Keratinocyte (primary cell): ENCODE measurements at regions not wholly inside any gene's neighbourhood (a gene's known extent, or its start where the extent isn't known, plus 50 kb on each side); places are given as distances from the start of the nearest gene placed in this dataset.

Experiments
- DNase-seq: peaks from one replicate; pipeline ENCODE4 v3.0.0-alpha.2; 2011; ENCODE audit warnings: low read depth, missing footprints, low spot score
- FAIRE-seq: peaks from 2 replicates; lab custom pipeline; 2011; peaks lifted over from hg19 to GRCh38; lab: Jason Lieb, UNC
- H2AFZ ChIP-seq: 2 replicates; pipeline ENCODE4 v1.6.0; 2012; ENCODE audit warnings: low read length, control low read depth, inconsistent platforms; ENCODE audit not compliant: control insufficient read depth
- H3K27ac ChIP-seq: 2 replicates; pipeline ENCODE4 v1.5.1; 2011; ENCODE audit warnings: low read length; ENCODE audit not compliant: control insufficient read depth, insufficient read depth
- H3K27me3 ChIP-seq: 3 replicates; pipeline ENCODE4 v1.6.0; 2011; ENCODE audit warnings: low read length; ENCODE audit not compliant: control insufficient read depth, insufficient read depth; ENCODE audit errors: extremely low read depth
- H3K36me3 ChIP-seq, 2 experiments: 2 replicates in 1 of 2; 3 replicates in 1 of 2; pipeline ENCODE4 v1.5.1; 2011; ENCODE audit warnings: low read length in 2 of 2, mild to moderate bottlenecking in 1 of 2; ENCODE audit not compliant: control insufficient read depth in 2 of 2, insufficient read depth in 2 of 2; ENCODE audit errors: extremely low read depth in 1 of 2
- H3K4me1 ChIP-seq: 3 replicates; pipeline ENCODE4 v1.5.1; 2011; ENCODE audit warnings: low read length; ENCODE audit not compliant: control insufficient read depth, insufficient read depth; ENCODE audit errors: extremely low read depth
- H3K4me2 ChIP-seq: 3 replicates; pipeline ENCODE4 v1.6.0; 2011; ENCODE audit warnings: low read depth, low read length; ENCODE audit not compliant: control insufficient read depth, insufficient read depth; ENCODE audit errors: extremely low read depth
- H3K4me3 ChIP-seq, 3 experiments: fragments of 200-600 bp in 1 of 3; sonication (generic) in 1 of 3; 2 replicates in 2 of 3; 3 replicates in 1 of 3; pipeline ENCODE4 v1.5.1; 2011 to 2016; ENCODE audit warnings: low read length in 3 of 3, mild to moderate bottlenecking in 3 of 3, control low read depth in 2 of 3, inconsistent platforms in 1 of 3, low read depth in 1 of 3, mixed read lengths in 1 of 3, mixed run types in 1 of 3, moderate library complexity in 1 of 3; ENCODE audit not compliant: control insufficient read depth in 2 of 3, insufficient read depth in 2 of 3; ENCODE audit errors: extremely low read depth in 1 of 3
- H3K79me2 ChIP-seq: 2 replicates; pipeline ENCODE4 v1.6.0; 2012; ENCODE audit warnings: low read length; ENCODE audit not compliant: control insufficient read depth, insufficient read depth
- H3K9ac ChIP-seq: 3 replicates; pipeline ENCODE4 v1.6.0; 2011; ENCODE audit warnings: low read length; ENCODE audit not compliant: control insufficient read depth, insufficient read depth; ENCODE audit errors: extremely low read depth
- H3K9me1 ChIP-seq: 3 replicates; pipeline ENCODE4 v1.6.0; 2011; ENCODE audit warnings: low read length; ENCODE audit not compliant: control insufficient read depth, insufficient read depth; ENCODE audit errors: extremely low read depth
- H3K9me3 ChIP-seq: 2 replicates; pipeline ENCODE4 v1.5.1; 2012; ENCODE audit warnings: low read depth, low read length; ENCODE audit not compliant: control insufficient read depth
- H4K20me1 ChIP-seq: 3 replicates; pipeline ENCODE4 v1.6.0; 2011; ENCODE audit warnings: low read length; ENCODE audit not compliant: control insufficient read depth, insufficient read depth; ENCODE audit errors: extremely low read depth
- CTCF ChIP-seq, 3 experiments: IDR thresholded peaks in 1 of 3; conservative IDR thresholded peaks in 1 of 3; optimal IDR thresholded peaks in 1 of 3; 2 replicates in 2 of 3; 3 replicates in 1 of 3; pipeline versions ENCODE3 to v1.5.1; 2011; ENCODE audit warnings: low read length in 3 of 3, mild to moderate bottlenecking in 3 of 3, moderate library complexity in 2 of 3, control low read depth in 1 of 3, inconsistent platforms in 1 of 3; ENCODE audit not compliant: insufficient read depth in 2 of 3; ENCODE audit errors: extremely low read depth in 1 of 3
- EZH2 ChIP-seq: IDR thresholded peaks from one replicate; pipeline ENCODE4 v1.6.1; 2012; ENCODE audit warnings: inconsistent platforms, mild to moderate bottlenecking, low read length, moderate library complexity
- dilution Hi-C: fragments of 300-500 bp; cut with MboI; formaldehyde crosslinking; loops from one replicate; pipeline ENCODE4 v1.7.0; 2020; ENCODE audit warnings: low sequenced_read_pairs; ENCODE audit not compliant: extremely low pct_ligation_motif_present

- Histone ChIP-seq H3K27ac (no peak overlapping the region), H3K4me2 (no peak overlapping the region), H3K4me1 (peaks cover 37% of the 10 kb centered on the region), H4K20me1 (no peaks in the 10 kb centered on the region), H3K9me3 (no peaks in the 10 kb centered on the region), H3K4me3 (no peak overlapping the region), H3K9me1 (no peaks in the 10 kb centered on the region), H3K36me3 (no peaks in the 10 kb centered on the region), H3K27me3 (no peaks in the 10 kb centered on the region), H3K9ac (no peak overlapping the region), H3K79me2 (no peaks in the 10 kb centered on the region), H2AFZ (no peak overlapping the region)
- FAIRE-seq (no peak), DNase-seq (no peak)
- TF ChIP-seq CTCF (optimal IDR thresholded peaks at IDR 0.05 in 1 of 3, IDR thresholded peaks at IDR 0.05 in 1 of 3, conservative IDR thresholded peaks at IDR 0.05 in 1 of 3; ENCODE audit: extremely low read depth in 1 of 3, insufficient read depth in 2 of 3, low read length in 3 of 3), result no peak
- TF ChIP-seq EZH2, result no peak
- dilution Hi-C loops, result no loop called here
Observed at GRCh38 chr3:126264952-126265351, 84.6 kb upstream of the ALDH1L1 start.

- Histone ChIP-seq H4K20me1 (no peaks in the 10 kb centered on the region), H3K4me1 (peaks cover 35% of the 10 kb centered on the region), H3K4me3 (no peak overlapping the region), H3K4me2 (no peak overlapping the region), H3K27me3 (no peaks in the 10 kb centered on the region), H3K9me3 (no peaks in the 10 kb centered on the region), H3K36me3 (no peaks in the 10 kb centered on the region), H3K9ac (no peak overlapping the region), H3K79me2 (no peaks in the 10 kb centered on the region), H2AFZ (no peak overlapping the region), H3K27ac (no peak overlapping the region), H3K9me1 (no peaks in the 10 kb centered on the region)
- FAIRE-seq (no peak), DNase-seq (no peak)
- dilution Hi-C loops, result no loop called here
- no peak for TF ChIP-seq EZH2
Observed at GRCh38 chr3:126264381-126264780, 84.0 kb upstream of the ALDH1L1 start.

- no peak for FAIRE-seq
- dilution Hi-C loops, result no loop called here
Observed at GRCh38 chr3:126263971-126264370, 83.6 kb upstream of the ALDH1L1 start.

More at GRCh38 chr3:126263971-126264370, 83.6 kb upstream of the ALDH1L1 start:
- Histone ChIP-seq H3K79me2 (no peaks in the 10 kb centered on the region), H3K36me3 (no peaks in the 10 kb centered on the region), H4K20me1 (no peaks in the 10 kb centered on the region), H3K27ac (no peak overlapping the region), H3K27me3 (no peaks in the 10 kb centered on the region), H3K4me1 (peaks cover 34% of the 10 kb centered on the region), H3K9me3 (no peaks in the 10 kb centered on the region), H3K9me1 (no peaks in the 10 kb centered on the region), H3K4me3 (no peak overlapping the region), H3K9ac (no peak overlapping the region), H3K4me2 (no peak overlapping the region), H2AFZ (no peak overlapping the region)
- TF ChIP-seq EZH2, result no peak
- TF ChIP-seq CTCF (optimal IDR thresholded peaks at IDR 0.05 in 1 of 3, IDR thresholded peaks at IDR 0.05 in 1 of 3, conservative IDR thresholded peaks at IDR 0.05 in 1 of 3; ENCODE audit: extremely low read depth in 1 of 3, insufficient read depth in 2 of 3, low read length in 3 of 3), result no peak
- DNase-seq, result no peak
